GM19351 (cell line): ENCODE measurements at regions not wholly inside any gene's neighbourhood (a gene's known extent, or its start where the extent isn't known, plus 50 kb on each side); places are given as distances from the start of the nearest gene placed in this dataset.

Experiments
- ATAC-seq: cut with Tn5 transposase; IDR thresholded peaks from one replicate; pipeline ENCODE4 v1.9.1; 2021; ENCODE audit warnings: mild to moderate bottlenecking, moderate library complexity; ENCODE audit not compliant: unreplicated experiment

GRCh38 chr15:85847031-85847430, 52.3 kb upstream of the KLHL25 start:
- no peak for ATAC-seq

GRCh38 chr15:85849946-85850345, 55.2 kb upstream of the KLHL25 start:
- no peak for ATAC-seq

GRCh38 chr15:85852969-85853368, 58.2 kb upstream of the KLHL25 start:
- no peak for ATAC-seq

- peak; percentile 73 for ATAC-seq
These were observed 59.8 kb upstream of the KLHL25 start for GRCh38 chr15:85854345-85855097.

GRCh38 chr15:85858586-85859375, 64.1 kb upstream of the KLHL25 start:
- peak; percentile 95 for ATAC-seq

- ATAC-seq, result no peak
These were observed 64.9 kb upstream of the KLHL25 start for GRCh38 chr15:85859671-85860070.

GRCh38 chr15:85860394-85861161, 65.9 kb upstream of the KLHL25 start:
- ATAC-seq, result no peak

- ATAC-seq, result no peak
These were observed 70.5 kb upstream of the KLHL25 start for GRCh38 chr15:85865070-85865684.

GRCh38 chr15:85867250-85867649, 72.5 kb upstream of the KLHL25 start:
- ATAC-seq, result no peak

GRCh38 chr15:85869124-85869523, 74.4 kb upstream of the KLHL25 start:
- no peak for ATAC-seq

- ATAC-seq, result no peak
These were observed 75.7 kb upstream of the KLHL25 start for GRCh38 chr15:85870216-85871014.

GRCh38 chr15:85871545-85871944, 76.8 kb upstream of the KLHL25 start:
- no peak for ATAC-seq

- ATAC-seq, result no peak
These were observed 77.4 kb upstream of the KLHL25 start for GRCh38 chr15:85872125-85872524.

GRCh38 chr15:85874236-85874635, 79.5 kb upstream of the KLHL25 start:
- no peak for ATAC-seq

- no peak for ATAC-seq
These were observed 81.0 kb upstream of the KLHL25 start for GRCh38 chr15:85875756-85876155.

GRCh38 chr15:85878828-85879225, 84.1 kb upstream of the KLHL25 start:
- no peak for ATAC-seq

- no peak for ATAC-seq
These were observed 84.8 kb upstream of the KLHL25 start for GRCh38 chr15:85879334-85880163.

GRCh38 chr15:85880501-85881190, 85.9 kb upstream of the KLHL25 start:
- no peak for ATAC-seq

- ATAC-seq, result no peak
These were observed 91.6 kb upstream of the KLHL25 start for GRCh38 chr15:85886309-85886811.
